IMR-90 (cell line): ENCODE measurements at regions not wholly inside any gene's neighbourhood (a gene's known extent, or its start where the extent isn't known, plus 50 kb on each side); places are given as distances from the start of the nearest gene placed in this dataset.

Source experiments
- ATAC-seq: fragments of 200-7000 bp; cut with Tn5 transposase; 2 replicates; pipeline ENCODE4 v1.9.1; 2020; ENCODE audit warnings: low read depth, mild to moderate bottlenecking, moderate library complexity
- BruUV-seq: library from RNA; stranded (reverse); fragments of 400-500 nt; replicated peaks from 2 replicates; lab custom pipeline; 2021; lab: Mats Ljungman, UMichigan
- CTCF ChIA-PET: fragments of 300-600 bp; formaldehyde crosslinking; extraction: SDS; loops from one replicate; lab custom pipeline; 2021; ENCODE audit warnings: antibody characterized with exemption; lab: Yijun Ruan, JAX
- POLR2A ChIA-PET: fragments of 300-600 bp; sonication (Branson Sonifier 250); formaldehyde crosslinking; loops from one replicate; lab custom pipeline; 2022; ENCODE audit warnings: antibody characterized with exemption; ENCODE audit not compliant: unreplicated experiment; lab: Charles Lee
- DNase-seq: peaks from one replicate; pipeline ENCODE4 v3.0.0; 2013
- H2AFZ ChIP-seq: replicated peaks from 2 replicates; pipeline ENCODE3; 2013; ENCODE audit warnings: low read length, mild to moderate bottlenecking; ENCODE audit not compliant: poor library complexity
- H2AK5ac ChIP-seq: 2 replicates; pipeline ENCODE4 v1.6.1; 2013; ENCODE audit warnings: low read depth, low read length, inconsistent platforms
- H2AK9ac ChIP-seq: replicated peaks from 2 replicates; pipeline ENCODE3; 2013; ENCODE audit warnings: mild to moderate bottlenecking, low read depth, low read length, moderate library complexity; ENCODE audit not compliant: poor library complexity
- H2BK120ac ChIP-seq: 2 replicates; pipeline ENCODE4 v1.6.1; 2013; ENCODE audit warnings: low read depth, low read length, inconsistent platforms
- H2BK15ac ChIP-seq: 3 replicates; pipeline ENCODE4 v1.6.1; 2013; ENCODE audit warnings: low read depth, low read length, inconsistent platforms
- H2BK20ac ChIP-seq: 2 replicates; pipeline ENCODE4 v1.6.1; 2013; ENCODE audit warnings: low read depth, mild to moderate bottlenecking, inconsistent platforms, low read length, moderate library complexity
- H2BK5ac ChIP-seq: 2 replicates; pipeline ENCODE4 v1.6.1; 2013; ENCODE audit warnings: mild to moderate bottlenecking, low read depth, low read length, inconsistent platforms; ENCODE audit not compliant: poor library complexity, severe bottlenecking
- H3K14ac ChIP-seq: replicated peaks from 2 replicates; pipeline ENCODE4 v1.6.1; 2013; ENCODE audit warnings: low read depth, low read length, inconsistent platforms
- H3K18ac ChIP-seq: 2 replicates; pipeline ENCODE4 v1.6.1; 2013; ENCODE audit warnings: low read depth, low read length, control low read depth
- H3K23ac ChIP-seq: 2 replicates; pipeline ENCODE4 v1.6.1; 2013; ENCODE audit warnings: low read depth, low read length, inconsistent platforms
- H3K27ac ChIP-seq: 2 replicates; pipeline ENCODE4 v1.5.1; 2013; ENCODE audit warnings: mild to moderate bottlenecking, control low read depth, low read length; ENCODE audit not compliant: insufficient read depth
- H3K27me3 ChIP-seq: 2 replicates; pipeline ENCODE4 v1.6.1; 2013; ENCODE audit warnings: low read length; ENCODE audit not compliant: control insufficient read depth, insufficient read depth
- H3K36me3 ChIP-seq: 2 replicates; pipeline ENCODE4 v1.6.1; 2013; ENCODE audit warnings: low read length, mixed read lengths; ENCODE audit not compliant: control insufficient read depth, insufficient read depth
- H3K4ac ChIP-seq: 2 replicates; pipeline ENCODE4 v1.6.1; 2013; ENCODE audit warnings: low read depth, low read length, inconsistent platforms
- H3K4me1 ChIP-seq: 2 replicates; pipeline ENCODE4 v1.6.1; 2013; ENCODE audit warnings: low read length, mixed read lengths; ENCODE audit not compliant: control insufficient read depth, insufficient read depth
- H3K4me2 ChIP-seq: 2 replicates; pipeline ENCODE4 v1.6.1; 2013; ENCODE audit warnings: low read depth, mild to moderate bottlenecking, control low read depth, low read length, moderate library complexity
- H3K4me3 ChIP-seq: 2 replicates; pipeline ENCODE4 v1.5.1; 2013; ENCODE audit warnings: low read depth, mild to moderate bottlenecking, control low read depth, low read length, moderate library complexity; ENCODE audit not compliant: insufficient read depth
- H3K56ac ChIP-seq: 2 replicates; pipeline ENCODE4 v1.6.1; 2013; ENCODE audit warnings: low read length, inconsistent platforms; ENCODE audit not compliant: insufficient read depth; ENCODE audit errors: extremely low read depth
- H3K79me1 ChIP-seq, 2 experiments: 2 replicates each; pipeline ENCODE4 v1.6.1; 2013; ENCODE audit warnings: low read length in 2 of 2, inconsistent platforms in 1 of 2, low read depth in 1 of 2
- H3K9ac ChIP-seq: 2 replicates; pipeline ENCODE4 v1.6.1; 2013; ENCODE audit warnings: low read depth, low read length, control low read depth
- H3K9me1 ChIP-seq: 2 replicates; pipeline ENCODE4 v1.6.1; 2013; ENCODE audit warnings: low read length, inconsistent platforms; ENCODE audit not compliant: insufficient read depth
- H3K9me3 ChIP-seq: 2 replicates; pipeline ENCODE4 v1.6.1; 2013; ENCODE audit warnings: low read length; ENCODE audit not compliant: control insufficient read depth, insufficient read depth
- H4K20me1 ChIP-seq: 2 replicates; pipeline ENCODE4 v1.6.1; 2013; ENCODE audit warnings: low read length, inconsistent platforms; ENCODE audit not compliant: insufficient read depth
- H4K5ac ChIP-seq: 2 replicates; pipeline ENCODE4 v1.6.1; 2013; ENCODE audit warnings: mild to moderate bottlenecking, low read depth, low read length, control low read depth
- H4K8ac ChIP-seq, 2 experiments: 2 replicates each; pipeline ENCODE4 v1.6.1; 2013; ENCODE audit warnings: low read depth in 2 of 2, low read length in 2 of 2, control low read depth in 1 of 2, inconsistent platforms in 1 of 2
- H4K91ac ChIP-seq: 2 replicates; pipeline ENCODE4 v1.6.1; 2013; ENCODE audit warnings: low read depth, low read length, inconsistent platforms; ENCODE audit not compliant: insufficient read depth
- BHLHE40 ChIP-seq: fragments of 150-350 bp; IDR thresholded peaks from 2 replicates; pipeline ENCODE4 v1.6.1; 2016; ENCODE audit warnings: mild to moderate bottlenecking, low read depth, low read length
- CEBPB ChIP-seq: IDR thresholded peaks from 2 replicates; pipeline ENCODE4 v1.6.1; 2012; ENCODE audit warnings: low read depth, low read length, improper control_type of control experiment
- CHD1 ChIP-seq: IDR thresholded peaks from 2 replicates; pipeline ENCODE4 v1.6.1; 2012; ENCODE audit warnings: low read depth, low read length, improper control_type of control experiment
- FOS ChIP-seq: fragments of 150-350 bp; IDR thresholded peaks from 2 replicates; pipeline ENCODE4 v1.6.1; 2016; ENCODE audit warnings: low read depth, low read length
- MAZ ChIP-seq: IDR thresholded peaks from 2 replicates; pipeline ENCODE4 v1.6.1; 2012; ENCODE audit warnings: low read depth, mild to moderate bottlenecking, low read length, improper control_type of control experiment, moderate library complexity, borderline replicate concordance
- MXI1 ChIP-seq: IDR thresholded peaks from 2 replicates; pipeline ENCODE4 v1.6.1; 2012; ENCODE audit warnings: low read depth, mild to moderate bottlenecking, low read length, moderate library complexity, borderline replicate concordance
- NFE2L2 ChIP-seq: fragments of 150-350 bp; IDR thresholded peaks from 2 replicates; pipeline ENCODE4 v1.6.1; 2016; ENCODE audit warnings: low read depth, mild to moderate bottlenecking, low read length
- POLR2A ChIP-seq: IDR thresholded peaks from 2 replicates; pipeline ENCODE4 v1.6.1; 2012; ENCODE audit warnings: mild to moderate bottlenecking, low read depth, low read length
- RAD21 ChIP-seq: IDR thresholded peaks from 2 replicates; pipeline ENCODE4 v1.6.1; 2012; ENCODE audit warnings: low read length, improper control_type of control experiment
- RFX5 ChIP-seq: IDR thresholded peaks from 2 replicates; pipeline ENCODE4 v1.8.0; 2012; ENCODE audit warnings: low read depth, mild to moderate bottlenecking, low read length, moderate library complexity
- SMC3 ChIP-seq: fragments of 150-350 bp; IDR thresholded peaks from 2 replicates; pipeline ENCODE4 v1.6.1; 2016; ENCODE audit warnings: low read depth, mild to moderate bottlenecking, antibody characterized with exemption, low read length, moderate library complexity
- WGBS, 2 experiments: methylation state at CpG; one replicate each; pipeline versions ENCODE4 v1.1.5 to v1.1.7; 2013; ENCODE audit warnings: missing lambda C conversion rate in 2 of 2; ENCODE audit not compliant: insufficient read length in 1 of 2; ENCODE audit errors: extremely low coverage in 2 of 2; 5-methylcytosine and 5-hydroxymethylcytosine counted together
- dilution Hi-C: fragments of 300-500 bp; cut with HindIII; formaldehyde crosslinking; loops from one replicate; pipeline ENCODE4 v1.14.3; 2018; ENCODE audit warnings: low sequenced_read_pairs; ENCODE audit not compliant: unreplicated experiment
- in situ Hi-C: fragments of 300-500 bp; cut with MboI; formaldehyde crosslinking; loops from 3 replicates; pipeline ENCODE4 v1.14.3; 2019; ENCODE audit warnings: low sequenced_read_pairs, inconsistent platforms, mixed read lengths
- intact Hi-C: fragments of 100-400 bp; cut with micrococcal nuclease; formaldehyde crosslinking; loops from 2 replicates; pipeline ENCODE4 v1.10.0; 2022
- TF ChIP-seq, protein P1 (sequence below): fragments of 150-350 bp; IDR thresholded peaks from 2 replicates; pipeline ENCODE4 v1.6.1; 2017; ENCODE audit warnings: mild to moderate bottlenecking, antibody characterized with exemption, low read length, low read depth
- TF ChIP-seq, protein P2 (sequence below): conservative IDR thresholded peaks from 2 replicates; pipeline ENCODE4 v1.5.1; 2012; ENCODE audit warnings: mild to moderate bottlenecking, low read depth, low read length, improper control_type of control experiment
- TF ChIP-seq, protein P3 (sequence below): fragments of 150-350 bp; IDR thresholded peaks from 2 replicates; pipeline ENCODE4 v1.6.1; 2016; ENCODE audit warnings: low read depth, mild to moderate bottlenecking, low read length, moderate library complexity, borderline replicate concordance

DNA sequence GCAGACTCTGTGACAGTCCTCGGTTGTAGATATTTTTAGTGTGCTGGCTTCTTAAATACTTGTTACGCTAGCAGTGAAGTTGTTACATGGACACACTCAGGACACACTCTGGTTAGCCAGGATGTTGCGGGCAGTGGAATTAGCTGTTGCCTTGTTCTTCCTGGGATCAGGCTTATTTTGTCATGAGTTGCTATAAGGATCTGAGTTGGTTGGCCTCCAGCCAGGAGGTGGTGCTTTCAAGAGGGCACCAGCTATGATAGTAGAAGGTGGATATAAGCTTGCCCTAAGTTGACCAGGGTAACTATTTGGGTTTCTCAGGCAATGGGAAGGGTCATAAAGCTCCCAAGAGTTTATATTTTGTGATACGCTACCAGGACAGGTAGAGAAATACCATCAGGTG lies 150.1 kb upstream of the C1GALT1 start:
- ChIA-PET POLR2A (no interaction called here), CTCF (no interaction called here)
- ATAC-seq: no peak
- H3K9me3 ChIP-seq: peaks cover 2% of the 10 kb centered on the region; the same call in 1 of the 2 replicates
- no peak overlapping the region for H2BK120ac ChIP-seq
- no peak overlapping the region for H4K8ac ChIP-seq
- intact Hi-C loops (no loop called here), in situ Hi-C loops (no loop called here), dilution Hi-C loops (no loop called here)
- TF ChIP-seq RAD21 (no peak), POLR2A (no peak), CHD1 (no peak), MXI1 (no peak), NFE2L2 (no peak), CEBPB (no peak), RFX5 (no peak), MAZ (no peak), SMC3 (no peak), FOS (no peak), BHLHE40 (no peak)
- TF ChIP-seq, protein P1, sequence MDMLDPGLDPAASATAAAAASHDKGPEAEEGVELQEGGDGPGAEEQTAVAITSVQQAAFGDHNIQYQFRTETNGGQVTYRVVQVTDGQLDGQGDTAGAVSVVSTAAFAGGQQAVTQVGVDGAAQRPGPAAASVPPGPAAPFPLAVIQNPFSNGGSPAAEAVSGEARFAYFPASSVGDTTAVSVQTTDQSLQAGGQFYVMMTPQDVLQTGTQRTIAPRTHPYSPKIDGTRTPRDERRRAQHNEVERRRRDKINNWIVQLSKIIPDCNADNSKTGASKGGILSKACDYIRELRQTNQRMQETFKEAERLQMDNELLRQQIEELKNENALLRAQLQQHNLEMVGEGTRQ: no peak
- TF ChIP-seq, protein P2, sequence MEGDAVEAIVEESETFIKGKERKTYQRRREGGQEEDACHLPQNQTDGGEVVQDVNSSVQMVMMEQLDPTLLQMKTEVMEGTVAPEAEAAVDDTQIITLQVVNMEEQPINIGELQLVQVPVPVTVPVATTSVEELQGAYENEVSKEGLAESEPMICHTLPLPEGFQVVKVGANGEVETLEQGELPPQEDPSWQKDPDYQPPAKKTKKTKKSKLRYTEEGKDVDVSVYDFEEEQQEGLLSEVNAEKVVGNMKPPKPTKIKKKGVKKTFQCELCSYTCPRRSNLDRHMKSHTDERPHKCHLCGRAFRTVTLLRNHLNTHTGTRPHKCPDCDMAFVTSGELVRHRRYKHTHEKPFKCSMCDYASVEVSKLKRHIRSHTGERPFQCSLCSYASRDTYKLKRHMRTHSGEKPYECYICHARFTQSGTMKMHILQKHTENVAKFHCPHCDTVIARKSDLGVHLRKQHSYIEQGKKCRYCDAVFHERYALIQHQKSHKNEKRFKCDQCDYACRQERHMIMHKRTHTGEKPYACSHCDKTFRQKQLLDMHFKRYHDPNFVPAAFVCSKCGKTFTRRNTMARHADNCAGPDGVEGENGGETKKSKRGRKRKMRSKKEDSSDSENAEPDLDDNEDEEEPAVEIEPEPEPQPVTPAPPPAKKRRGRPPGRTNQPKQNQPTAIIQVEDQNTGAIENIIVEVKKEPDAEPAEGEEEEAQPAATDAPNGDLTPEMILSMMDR: no peak
- TF ChIP-seq, protein P3, sequence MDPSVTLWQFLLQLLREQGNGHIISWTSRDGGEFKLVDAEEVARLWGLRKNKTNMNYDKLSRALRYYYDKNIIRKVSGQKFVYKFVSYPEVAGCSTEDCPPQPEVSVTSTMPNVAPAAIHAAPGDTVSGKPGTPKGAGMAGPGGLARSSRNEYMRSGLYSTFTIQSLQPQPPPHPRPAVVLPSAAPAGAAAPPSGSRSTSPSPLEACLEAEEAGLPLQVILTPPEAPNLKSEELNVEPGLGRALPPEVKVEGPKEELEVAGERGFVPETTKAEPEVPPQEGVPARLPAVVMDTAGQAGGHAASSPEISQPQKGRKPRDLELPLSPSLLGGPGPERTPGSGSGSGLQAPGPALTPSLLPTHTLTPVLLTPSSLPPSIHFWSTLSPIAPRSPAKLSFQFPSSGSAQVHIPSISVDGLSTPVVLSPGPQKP: no peak
- no peak overlapping the region for H2BK5ac ChIP-seq
- no peak overlapping the region for H2AK9ac ChIP-seq
- H2BK20ac ChIP-seq: no peak overlapping the region
- BruUV-seq: no TSS peak
- no peak overlapping the region for H3K4me3 ChIP-seq
- H3K23ac ChIP-seq: no peak overlapping the region
- H3K14ac ChIP-seq: no peak overlapping the region
- no peak overlapping the region for H2BK15ac ChIP-seq
- no peak overlapping the region for H4K5ac ChIP-seq
- no peak for DNase-seq
- no peaks in the 10 kb centered on the region for H3K4me1 ChIP-seq
- 73% methylated on average over 4 of the region's 4 CpGs; no CpG with 5 or more reads in 1 of the 2 experiments for WGBS, 2 experiments
- H3K27me3 ChIP-seq: no peaks in the 10 kb centered on the region
- no peak overlapping the region for H3K56ac ChIP-seq
- H4K91ac ChIP-seq: no peak overlapping the region
- H3K4me2 ChIP-seq: no peak overlapping the region
- no peaks in the 10 kb centered on the region for H3K79me1 ChIP-seq
- H2AFZ ChIP-seq: no peak overlapping the region
- H3K27ac ChIP-seq: no peak overlapping the region
- no peak overlapping the region for H3K18ac ChIP-seq
- no peaks in the 10 kb centered on the region for H3K36me3 ChIP-seq
- no peak overlapping the region for H3K9ac ChIP-seq
- no peak overlapping the region for H2AK5ac ChIP-seq
- H3K9me1 ChIP-seq: no peaks in the 10 kb centered on the region
- H3K4ac ChIP-seq: no peak overlapping the region
- no peaks in the 10 kb centered on the region for H4K20me1 ChIP-seq
